Liver (tissue), 7 donors: ENCODE measurements at regions not wholly inside any gene's neighbourhood (a gene's known extent, or its start where the extent isn't known, plus 50 kb on each side); places are given as distances from the start of the nearest gene placed in this dataset.

Experiments
- DNase-seq: peaks from one replicate; pipeline ENCODE4 v3.0.0-alpha.2; 2017; ENCODE audit warnings: low spot score
- H3K27ac ChIP-seq, 2 donors: one replicate each; pipeline ENCODE4 v1.7.0; 2013; ENCODE audit warnings: inconsistent platforms in 2 of 2, low read length in 2 of 2, control low read depth in 1 of 2, low read depth in 1 of 2, mild to moderate bottlenecking in 1 of 2
- H3K27me3 ChIP-seq, 4 donors: one replicate each; pipeline versions ENCODE4 v1.6.1 to v1.7.0; 2013; ENCODE audit warnings: low read length in 3 of 4, inconsistent platforms in 1 of 4, mild to moderate bottlenecking in 1 of 4, moderate library complexity in 1 of 4; ENCODE audit not compliant: control insufficient read depth in 4 of 4, insufficient read depth in 4 of 4
- H3K36me3 ChIP-seq, 4 donors: one replicate each; pipeline versions ENCODE4 v1.6.1 to v1.7.0; 2013; ENCODE audit warnings: low read length in 3 of 4, mild to moderate bottlenecking in 3 of 4, low read depth in 1 of 4, moderate library complexity in 1 of 4; ENCODE audit not compliant: control insufficient read depth in 4 of 4, insufficient read depth in 3 of 4
- H3K4me1 ChIP-seq, 4 donors: one replicate each; pipeline versions ENCODE4 v1.6.1 to v1.7.0; 2013; ENCODE audit warnings: low read length in 3 of 4, mild to moderate bottlenecking in 3 of 4, moderate library complexity in 1 of 4; ENCODE audit not compliant: control insufficient read depth in 4 of 4, insufficient read depth in 4 of 4
- H3K4me3 ChIP-seq, 3 donors: one replicate each; pipeline versions ENCODE4 v1.6.1 to v1.7.0; 2013; ENCODE audit warnings: low read length in 3 of 3, control low read depth in 1 of 3, low read depth in 1 of 3, mild to moderate bottlenecking in 1 of 3
- H3K9ac ChIP-seq, 2 donors: one replicate each; pipeline ENCODE4 v1.7.0; 2013; ENCODE audit warnings: low read length in 2 of 2, mild to moderate bottlenecking in 2 of 2, moderate library complexity in 2 of 2, control low read depth in 1 of 2, low read depth in 1 of 2
- H3K9me3 ChIP-seq, 4 donors: one replicate each; pipeline versions ENCODE4 v1.6.1 to v1.7.0; 2013; ENCODE audit warnings: low read length in 3 of 4; ENCODE audit not compliant: control insufficient read depth in 4 of 4
- EGR1 ChIP-seq, 2 donors: IDR thresholded peaks; 2 replicates each; pipeline ENCODE4 v1.6.1; 2016 to 2018; ENCODE audit warnings: antibody characterized with exemption in 2 of 2, low read depth in 2 of 2
- FOXA1 ChIP-seq: IDR thresholded peaks from 2 replicates; pipeline ENCODE4 v1.6.1; 2016; ENCODE audit warnings: antibody characterized with exemption
- FOXA2 ChIP-seq: IDR thresholded peaks from 2 replicates; pipeline ENCODE4 v1.6.1; 2016; ENCODE audit warnings: antibody characterized with exemption
- HNF4G ChIP-seq: IDR thresholded peaks from 2 replicates; pipeline ENCODE4 v1.6.1; 2016; ENCODE audit warnings: antibody characterized with exemption
- NR2F2 ChIP-seq: IDR thresholded peaks from 2 replicates; pipeline ENCODE4 v1.6.1; 2016; ENCODE audit warnings: antibody characterized with exemption
- RAD21 ChIP-seq, 2 donors: IDR thresholded peaks; 2 replicates each; pipeline ENCODE4 v1.6.1; 2016; ENCODE audit warnings: antibody characterized with exemption in 2 of 2, mild to moderate bottlenecking in 2 of 2
- RXRA ChIP-seq, 2 donors: IDR thresholded peaks; 2 replicates each; pipeline ENCODE4 v1.6.1; 2017 to 2018; ENCODE audit warnings: antibody characterized with exemption in 2 of 2, mild to moderate bottlenecking in 1 of 2
- SP1 ChIP-seq: IDR thresholded peaks from 2 replicates; pipeline ENCODE4 v1.6.1; 2018; ENCODE audit warnings: antibody characterized with exemption, mild to moderate bottlenecking
- TAF1 ChIP-seq: conservative IDR thresholded peaks from 2 replicates; pipeline ENCODE4 v1.6.1; 2016; ENCODE audit warnings: antibody characterized with exemption, mild to moderate bottlenecking
- WGBS: extraction: QIAGEN DNeasy Blood & Tissue Kit; methylation state at CpG from one replicate; pipeline ENCODE4 v1.1.7; 2013; 5-methylcytosine and 5-hydroxymethylcytosine counted together
- TF ChIP-seq, protein P1 (sequence below): IDR thresholded peaks from 2 replicates; pipeline ENCODE4 v1.6.1; 2016; ENCODE audit warnings: antibody characterized with exemption, mild to moderate bottlenecking
- TF ChIP-seq, protein P2 (sequence below): IDR thresholded peaks from 2 replicates; pipeline ENCODE4 v1.6.1; 2016; ENCODE audit warnings: antibody characterized with exemption
- TF ChIP-seq, protein P3 (sequence below): IDR thresholded peaks from 2 replicates; pipeline ENCODE4 v1.6.1; 2016; ENCODE audit warnings: antibody characterized with exemption
- TF ChIP-seq, protein P4 (sequence below): IDR thresholded peaks from 2 replicates; pipeline ENCODE4 v1.6.1; 2016; ENCODE audit warnings: antibody characterized with exemption
- donor health status: healthy.
- donor health status: healthy.
- donor health status: healthy.
- donor health status: healthy.

DNA sequence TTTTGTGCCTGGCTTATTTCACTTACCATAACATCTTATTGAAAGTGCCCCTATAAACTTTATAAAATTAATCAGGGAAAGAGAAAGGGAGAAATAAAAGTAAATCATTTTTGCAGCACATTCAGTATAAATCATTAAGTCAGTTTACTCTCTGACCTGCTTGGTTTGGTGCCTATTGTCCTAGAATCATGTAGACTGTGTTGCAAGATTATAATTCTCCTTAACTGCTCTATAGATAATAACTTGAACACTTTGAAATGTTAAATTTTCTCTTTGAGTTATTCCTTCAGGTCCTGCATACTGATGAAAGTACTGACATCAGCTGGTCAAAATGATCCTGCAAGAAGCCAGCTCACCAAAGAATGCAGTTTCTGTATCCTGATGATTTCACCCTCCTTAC, 969.6 kb upstream of the GJE1 start (continued):
- TF ChIP-seq, protein P1, sequence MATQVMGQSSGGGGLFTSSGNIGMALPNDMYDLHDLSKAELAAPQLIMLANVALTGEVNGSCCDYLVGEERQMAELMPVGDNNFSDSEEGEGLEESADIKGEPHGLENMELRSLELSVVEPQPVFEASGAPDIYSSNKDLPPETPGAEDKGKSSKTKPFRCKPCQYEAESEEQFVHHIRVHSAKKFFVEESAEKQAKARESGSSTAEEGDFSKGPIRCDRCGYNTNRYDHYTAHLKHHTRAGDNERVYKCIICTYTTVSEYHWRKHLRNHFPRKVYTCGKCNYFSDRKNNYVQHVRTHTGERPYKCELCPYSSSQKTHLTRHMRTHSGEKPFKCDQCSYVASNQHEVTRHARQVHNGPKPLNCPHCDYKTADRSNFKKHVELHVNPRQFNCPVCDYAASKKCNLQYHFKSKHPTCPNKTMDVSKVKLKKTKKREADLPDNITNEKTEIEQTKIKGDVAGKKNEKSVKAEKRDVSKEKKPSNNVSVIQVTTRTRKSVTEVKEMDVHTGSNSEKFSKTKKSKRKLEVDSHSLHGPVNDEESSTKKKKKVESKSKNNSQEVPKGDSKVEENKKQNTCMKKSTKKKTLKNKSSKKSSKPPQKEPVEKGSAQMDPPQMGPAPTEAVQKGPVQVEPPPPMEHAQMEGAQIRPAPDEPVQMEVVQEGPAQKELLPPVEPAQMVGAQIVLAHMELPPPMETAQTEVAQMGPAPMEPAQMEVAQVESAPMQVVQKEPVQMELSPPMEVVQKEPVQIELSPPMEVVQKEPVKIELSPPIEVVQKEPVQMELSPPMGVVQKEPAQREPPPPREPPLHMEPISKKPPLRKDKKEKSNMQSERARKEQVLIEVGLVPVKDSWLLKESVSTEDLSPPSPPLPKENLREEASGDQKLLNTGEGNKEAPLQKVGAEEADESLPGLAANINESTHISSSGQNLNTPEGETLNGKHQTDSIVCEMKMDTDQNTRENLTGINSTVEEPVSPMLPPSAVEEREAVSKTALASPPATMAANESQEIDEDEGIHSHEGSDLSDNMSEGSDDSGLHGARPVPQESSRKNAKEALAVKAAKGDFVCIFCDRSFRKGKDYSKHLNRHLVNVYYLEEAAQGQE: no peak
- TF ChIP-seq EGR1 (IDR thresholded peaks at IDR 0.05; ENCODE audit: low read depth in 2 of 2) (no peak), RXRA (IDR thresholded peaks at IDR 0.05) (no peak), SP1 (no peak)
- TF ChIP-seq, protein P2, sequence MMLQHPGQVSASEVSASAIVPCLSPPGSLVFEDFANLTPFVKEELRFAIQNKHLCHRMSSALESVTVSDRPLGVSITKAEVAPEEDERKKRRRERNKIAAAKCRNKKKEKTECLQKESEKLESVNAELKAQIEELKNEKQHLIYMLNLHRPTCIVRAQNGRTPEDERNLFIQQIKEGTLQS: no peak

DNA sequence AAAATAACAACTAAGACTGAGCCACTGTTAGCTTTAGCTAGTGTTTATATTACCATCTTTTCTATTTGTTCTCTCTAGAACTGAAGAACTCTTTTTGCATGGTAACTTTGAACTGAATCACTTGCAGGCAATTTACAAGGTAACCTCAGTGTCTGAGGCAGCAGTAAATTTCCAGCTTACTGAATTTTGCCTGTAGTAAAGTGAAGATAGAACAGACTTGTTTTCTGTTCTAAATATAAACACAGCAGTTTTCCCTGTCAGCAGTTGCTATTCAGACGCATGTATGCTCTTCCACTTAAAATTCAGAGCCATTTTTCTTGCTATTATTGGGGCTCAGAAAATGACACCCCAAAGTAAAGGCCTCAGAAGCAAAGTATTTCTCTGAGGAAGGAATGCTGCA, 974.0 kb upstream of the GJE1 start:
- 80% methylated on average over 1 of the region's 1 CpG for whole genome bisulfite sequencing
- Histone ChIP-seq H3K9me3 (no peaks in the 10 kb centered on the region), H3K36me3 (no peaks in the 10 kb centered on the region), H3K27ac (no peak overlapping the region), H3K4me1 (peaks cover 0 to under 1% (median 0%) of the 10 kb centered on the region in 4 donors), H3K27me3 (no peaks in the 10 kb centered on the region), H3K4me3 (no peak overlapping the region), H3K9ac (no peak overlapping the region)
- TF ChIP-seq EGR1 (IDR thresholded peaks at IDR 0.05; ENCODE audit: low read depth in 2 of 2) (no peak), FOXA2 (no peak), RAD21 (IDR thresholded peaks at IDR 0.05) (no peak), SP1 (no peak), TAF1 (no peak), NR2F2 (no peak), FOXA1 (no peak), HNF4G (no peak), RXRA (IDR thresholded peaks at IDR 0.05) (no peak)
- TF ChIP-seq, protein P2: no peak
- TF ChIP-seq, protein P3, sequence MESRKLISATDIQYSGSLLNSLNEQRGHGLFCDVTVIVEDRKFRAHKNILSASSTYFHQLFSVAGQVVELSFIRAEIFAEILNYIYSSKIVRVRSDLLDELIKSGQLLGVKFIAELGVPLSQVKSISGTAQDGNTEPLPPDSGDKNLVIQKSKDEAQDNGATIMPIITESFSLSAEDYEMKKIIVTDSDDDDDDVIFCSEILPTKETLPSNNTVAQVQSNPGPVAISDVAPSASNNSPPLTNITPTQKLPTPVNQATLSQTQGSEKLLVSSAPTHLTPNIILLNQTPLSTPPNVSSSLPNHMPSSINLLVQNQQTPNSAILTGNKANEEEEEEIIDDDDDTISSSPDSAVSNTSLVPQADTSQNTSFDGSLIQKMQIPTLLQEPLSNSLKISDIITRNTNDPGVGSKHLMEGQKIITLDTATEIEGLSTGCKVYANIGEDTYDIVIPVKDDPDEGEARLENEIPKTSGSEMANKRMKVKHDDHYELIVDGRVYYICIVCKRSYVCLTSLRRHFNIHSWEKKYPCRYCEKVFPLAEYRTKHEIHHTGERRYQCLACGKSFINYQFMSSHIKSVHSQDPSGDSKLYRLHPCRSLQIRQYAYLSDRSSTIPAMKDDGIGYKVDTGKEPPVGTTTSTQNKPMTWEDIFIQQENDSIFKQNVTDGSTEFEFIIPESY: no peak
- TF ChIP-seq, protein P4, sequence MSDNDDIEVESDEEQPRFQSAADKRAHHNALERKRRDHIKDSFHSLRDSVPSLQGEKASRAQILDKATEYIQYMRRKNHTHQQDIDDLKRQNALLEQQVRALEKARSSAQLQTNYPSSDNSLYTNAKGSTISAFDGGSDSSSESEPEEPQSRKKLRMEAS: no peak
- TF ChIP-seq, protein P1: no peak
- DNase-seq: no peak
